Loucy (cell line): ENCODE measurements at regions not wholly inside any gene's neighbourhood (a gene's known extent, or its start where the extent isn't known, plus 50 kb on each side); places are given as distances from the start of the nearest gene placed in this dataset.
"Not testable (repeated sequence)": the region's sequence is repeated elsewhere in the genome, so short reads cannot be mapped to it uniquely, and the experiment has no call there.

ENCODE experiments used
- H2AFZ ChIP-seq: fragments of 200-600 bp; sonication (generic); 2 replicates; pipeline ENCODE4 v1.6.0; 2016; ENCODE audit warnings: antibody characterized with exemption, mild to moderate bottlenecking, low read length, moderate library complexity
- H3F3A ChIP-seq: fragments of 200-600 bp; 2 replicates; pipeline ENCODE4 v1.6.0; 2016; ENCODE audit warnings: antibody characterized with exemption, low read depth, mild to moderate bottlenecking
- H3K27me3 ChIP-seq: fragments of 200-600 bp; sonication (generic); 2 replicates; pipeline ENCODE4 v1.6.1; 2014; ENCODE audit warnings: low read length, mild to moderate bottlenecking; ENCODE audit not compliant: insufficient read depth, poor library complexity, severe bottlenecking
- H3K36me3 ChIP-seq: fragments of 200-600 bp; sonication (generic); 2 replicates; pipeline ENCODE4 v1.6.1; 2016; ENCODE audit warnings: low read length; ENCODE audit not compliant: insufficient read depth
- H3K4me1 ChIP-seq: fragments of 200-600 bp; sonication (generic); 2 replicates; pipeline ENCODE4 v1.5.1; 2014; ENCODE audit warnings: low read length, mild to moderate bottlenecking; ENCODE audit not compliant: insufficient read depth, poor library complexity, severe bottlenecking
- H3K4me2 ChIP-seq: fragments of 200-600 bp; sonication (generic); 2 replicates; pipeline ENCODE4 v1.6.0; 2014; ENCODE audit warnings: antibody characterized with exemption, low read length, low read depth, mild to moderate bottlenecking; ENCODE audit not compliant: poor library complexity, severe bottlenecking
- H3K4me3 ChIP-seq: fragments of 200-600 bp; sonication (generic); 2 replicates; pipeline ENCODE4 v1.5.1; 2014; ENCODE audit warnings: low read length, mild to moderate bottlenecking, mixed read lengths; ENCODE audit not compliant: poor library complexity, severe bottlenecking
- H3K79me2 ChIP-seq: fragments of 200-600 bp; sonication (generic); 2 replicates; pipeline ENCODE4 v1.6.1; 2014; ENCODE audit warnings: low read length; ENCODE audit not compliant: insufficient read depth
- H3K9ac ChIP-seq: fragments of 200-600 bp; sonication (generic); 2 replicates; pipeline ENCODE4 v1.6.0; 2014; ENCODE audit warnings: mild to moderate bottlenecking, low read depth, low read length, moderate library complexity; ENCODE audit not compliant: poor library complexity, severe bottlenecking
- H3K9me2 ChIP-seq: fragments of 200-600 bp; sonication (generic); replicated peaks from 2 replicates; pipeline ENCODE4 v1.6.1; 2016; ENCODE audit warnings: low read depth, low read length, mixed read lengths
- H3K9me3 ChIP-seq: fragments of 200-600 bp; sonication (generic); 2 replicates; pipeline ENCODE4 v1.6.1; 2014; ENCODE audit warnings: mild to moderate bottlenecking, antibody characterized with exemption, low read length, low read depth; ENCODE audit not compliant: insufficient read depth
- H4K20me1 ChIP-seq: fragments of 200-600 bp; sonication (generic); 2 replicates; pipeline ENCODE4 v1.6.0; 2014; ENCODE audit warnings: antibody characterized with exemption, low read length, mild to moderate bottlenecking; ENCODE audit not compliant: insufficient read depth, poor library complexity, severe bottlenecking
- CTCF ChIP-seq: fragments of 200-600 bp; sonication (generic); conservative IDR thresholded peaks from 2 replicates; pipeline ENCODE4 v1.5.1; 2014; ENCODE audit warnings: mild to moderate bottlenecking, antibody characterized with exemption, low read length
- EZH2phosphoT487 ChIP-seq: fragments of 200-600 bp; IDR thresholded peaks from 2 replicates; pipeline ENCODE4 v1.6.1; 2018; ENCODE audit warnings: antibody characterized with exemption, mild to moderate bottlenecking, moderate library complexity, borderline replicate concordance

DNA sequence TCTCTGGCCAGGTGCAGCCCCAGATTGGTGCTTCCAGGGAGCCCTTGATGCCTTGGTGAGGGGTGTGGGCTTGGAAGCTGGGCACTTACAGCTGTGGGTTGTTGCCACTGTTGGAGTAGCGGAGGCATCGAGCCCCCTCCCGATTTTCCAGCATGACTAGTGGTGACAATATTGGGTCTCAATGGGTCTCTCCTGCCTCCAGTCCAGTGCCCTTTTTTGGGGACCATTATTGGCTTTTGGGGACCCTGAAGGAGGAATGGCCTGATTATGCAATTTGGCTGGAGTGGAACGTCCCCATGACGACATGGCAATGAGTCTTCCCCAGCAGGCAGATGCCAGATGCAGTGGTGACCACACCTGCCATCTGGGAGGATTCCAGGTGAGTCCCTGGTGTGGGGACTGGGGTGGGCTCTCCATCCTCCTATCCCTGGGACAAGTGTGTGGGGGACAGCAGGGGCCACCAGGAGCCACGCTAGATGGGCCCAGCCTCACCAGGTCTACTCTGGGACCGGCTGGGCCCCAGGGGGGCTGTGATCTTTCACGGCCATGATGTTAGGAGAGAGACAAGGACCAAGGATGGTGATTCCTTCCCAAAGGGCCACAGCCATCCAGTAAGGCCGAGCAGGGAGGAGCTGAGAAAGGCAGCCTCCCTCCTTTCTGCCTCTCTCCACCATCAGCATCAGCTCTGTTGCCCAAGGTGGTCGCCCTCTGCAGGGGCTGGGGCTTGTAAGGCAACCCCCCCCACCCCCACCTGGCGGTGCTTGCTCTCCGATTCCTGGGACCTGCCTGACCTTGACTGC lies 196.8 kb downstream of the GOLGA6L6 start:
- Histone ChIP-seq H3K4me1 (no peaks in the 10 kb centered on the region), H3K4me3 (no peak overlapping the region), H3K9me3 (peaks cover 20% of the 10 kb centered on the region)

GRCh38 chr15:20343395-20344211 lies 198.0 kb downstream of the GOLGA6L6 start:
- H4K20me1 ChIP-seq, H3K36me3 ChIP-seq, H3K4me3 ChIP-seq, H3K79me2 ChIP-seq, H3K9ac ChIP-seq, H3K27me3 ChIP-seq, H3K4me2 ChIP-seq, H3F3A ChIP-seq, H3K9me2 ChIP-seq, H3K4me1 ChIP-seq, H2AFZ ChIP-seq: not testable (repeated sequence)
- peaks cover 20% of the 10 kb centered on the region for H3K9me3 ChIP-seq

More for the DNA sequence above, 196.8 kb downstream of the GOLGA6L6 start:
- Histone ChIP-seq H3K79me2 (no peaks in the 10 kb centered on the region), H4K20me1 (no peaks in the 10 kb centered on the region), H3K9me2 (no peaks in the 10 kb centered on the region), H3K9ac (no peak overlapping the region), H3F3A (no peaks in the 10 kb centered on the region), H3K27me3 (peaks cover 5% of the 10 kb centered on the region), H3K36me3 (no peaks in the 10 kb centered on the region), H2AFZ (no peak overlapping the region), H3K4me2 (no peak overlapping the region)
- TF ChIP-seq CTCF: no peak
- TF ChIP-seq EZH2phosphoT487: no peak

- not testable (repeated sequence) for H3K4me3 ChIP-seq, H3K9me2 ChIP-seq, H3K4me1 ChIP-seq, H3K9ac ChIP-seq, H4K20me1 ChIP-seq, H3F3A ChIP-seq, H3K4me2 ChIP-seq, H3K79me2 ChIP-seq, H3K27me3 ChIP-seq, H3K36me3 ChIP-seq, H2AFZ ChIP-seq
- peaks cover 20% of the 10 kb centered on the region for H3K9me3 ChIP-seq
Observed at GRCh38 chr15:20342601-20343394, 198.8 kb downstream of the GOLGA6L6 start.
